Mammary epithelial cell (primary cell): ENCODE measurements at regions not wholly inside any gene's neighbourhood (a gene's known extent, or its start where the extent isn't known, plus 50 kb on each side); places are given as distances from the start of the nearest gene placed in this dataset.

Source experiments
- EZH2 ChIP-seq: IDR thresholded peaks from 2 replicates; pipeline ENCODE4 v1.6.1; 2012; ENCODE audit warnings: low read length, inconsistent platforms, borderline replicate concordance
- TF ChIP-seq, protein P1 (sequence below), 2 donors: IDR thresholded peaks in 1 of 2; conservative IDR thresholded peaks in 1 of 2; 2 replicates each; pipeline ENCODE4 v1.5.1; 2011 to 2012; ENCODE audit warnings: inconsistent platforms in 2 of 2, low read length in 2 of 2, mild to moderate bottlenecking in 2 of 2, control low read depth in 1 of 2, low read depth in 1 of 2; ENCODE audit not compliant: insufficient read depth in 1 of 2; ENCODE audit errors: extremely low read depth in 1 of 2

DNA sequence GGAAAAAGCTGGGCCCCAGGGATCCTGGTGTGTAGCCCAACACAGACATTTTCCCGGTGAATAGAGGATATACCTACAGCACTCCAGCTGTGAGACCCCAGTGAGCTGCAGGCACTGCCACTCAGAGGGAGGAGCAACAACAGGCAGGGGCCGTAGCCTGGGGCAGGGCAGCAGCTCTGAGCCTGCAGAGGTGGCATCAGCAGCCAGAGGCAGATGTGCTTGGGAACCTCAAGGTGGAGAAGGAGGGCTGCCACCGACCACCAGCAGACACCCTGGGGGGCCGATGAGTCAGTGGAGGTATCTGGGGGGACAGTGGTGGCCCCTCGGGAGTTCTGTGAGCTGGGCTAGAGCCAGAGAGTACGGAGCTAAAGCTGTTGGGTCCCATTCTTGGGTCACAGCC is 110.2 kb upstream of the GDF10 start:
- no peak for TF ChIP-seq EZH2
- TF ChIP-seq, protein P1, sequence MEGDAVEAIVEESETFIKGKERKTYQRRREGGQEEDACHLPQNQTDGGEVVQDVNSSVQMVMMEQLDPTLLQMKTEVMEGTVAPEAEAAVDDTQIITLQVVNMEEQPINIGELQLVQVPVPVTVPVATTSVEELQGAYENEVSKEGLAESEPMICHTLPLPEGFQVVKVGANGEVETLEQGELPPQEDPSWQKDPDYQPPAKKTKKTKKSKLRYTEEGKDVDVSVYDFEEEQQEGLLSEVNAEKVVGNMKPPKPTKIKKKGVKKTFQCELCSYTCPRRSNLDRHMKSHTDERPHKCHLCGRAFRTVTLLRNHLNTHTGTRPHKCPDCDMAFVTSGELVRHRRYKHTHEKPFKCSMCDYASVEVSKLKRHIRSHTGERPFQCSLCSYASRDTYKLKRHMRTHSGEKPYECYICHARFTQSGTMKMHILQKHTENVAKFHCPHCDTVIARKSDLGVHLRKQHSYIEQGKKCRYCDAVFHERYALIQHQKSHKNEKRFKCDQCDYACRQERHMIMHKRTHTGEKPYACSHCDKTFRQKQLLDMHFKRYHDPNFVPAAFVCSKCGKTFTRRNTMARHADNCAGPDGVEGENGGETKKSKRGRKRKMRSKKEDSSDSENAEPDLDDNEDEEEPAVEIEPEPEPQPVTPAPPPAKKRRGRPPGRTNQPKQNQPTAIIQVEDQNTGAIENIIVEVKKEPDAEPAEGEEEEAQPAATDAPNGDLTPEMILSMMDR (conservative IDR thresholded peaks at IDR 0.05 in 1 of 2, IDR thresholded peaks at IDR 0.05 in 1 of 2; ENCODE audit: extremely low read depth in 1 of 2, insufficient read depth in 1 of 2, low read depth in 1 of 2, low read length in 2 of 2): no peak
